HEK293 (cell line): ENCODE measurements at regions not wholly inside any gene's neighbourhood (a gene's known extent, or its start where the extent isn't known, plus 50 kb on each side); places are given as distances from the start of the nearest gene placed in this dataset.

Experiments used
- CTCF ChIA-PET: fragments of 350-600 bp; formaldehyde crosslinking; extraction: SDS; loops from one replicate; lab custom pipeline; 2021; ENCODE audit warnings: antibody characterized with exemption; lab: Yijun Ruan, JAX
- POLR2A ChIA-PET: fragments of 300-600 bp; formaldehyde crosslinking; extraction: SDS; loops from one replicate; lab custom pipeline; 2020; ENCODE audit warnings: antibody characterized with exemption, inconsistent platforms; lab: Yijun Ruan, JAX
- H3K27ac ChIP-seq: fragments of 200-500 bp; sonication (Bioruptor generic); 2 replicates; pipeline ENCODE4 v1.5.1; 2014; ENCODE audit warnings: low read depth, low read length, control low read depth, inconsistent platforms; ENCODE audit errors: extremely low read depth
- H3K36me3 ChIP-seq, 2 experiments: fragments of 200-500 bp in 1 of 2; sonication (Bioruptor generic) in 1 of 2; 1 replicate in 1 of 2; 2 replicates in 1 of 2; pipeline ENCODE4 v1.5.1; 2014 to 2017; ENCODE audit warnings: inconsistent platforms in 2 of 2, low read length in 2 of 2; ENCODE audit not compliant: control insufficient read depth in 2 of 2, insufficient read depth in 1 of 2
- H3K4me1 ChIP-seq: fragments of 200-500 bp; sonication (Bioruptor generic); 2 replicates; pipeline ENCODE4 v1.5.1; 2014; ENCODE audit warnings: mild to moderate bottlenecking, low read length, inconsistent platforms; ENCODE audit not compliant: control insufficient read depth, insufficient read depth
- H3K4me3 ChIP-seq: 2 replicates; pipeline ENCODE4 v1.5.1; 2011; ENCODE audit warnings: low read depth, mild to moderate bottlenecking, control low read depth, low read length, moderate library complexity
- H3K9me3 ChIP-seq: fragments of 200-500 bp; sonication (Bioruptor generic); 2 replicates; pipeline ENCODE4 v1.5.1; 2014; ENCODE audit warnings: low read depth, low read length, inconsistent platforms; ENCODE audit not compliant: control insufficient read depth, insufficient read depth
- CTCF ChIP-seq: fragments of 450-650 bp; formaldehyde crosslinking; IDR thresholded peaks from 2 replicates; pipeline ENCODE4 v1.5.1; 2016; ENCODE audit warnings: missing biosample characterization, missing genetic modification characterization
- GLI4 ChIP-seq: fragments of 450-650 bp; formaldehyde crosslinking; IDR thresholded peaks from 2 replicates; pipeline ENCODE4 v1.5.1; 2016; ENCODE audit warnings: missing biosample characterization, missing genetic modification characterization
- PRDM2 ChIP-seq: fragments of 450-650 bp; formaldehyde crosslinking; IDR thresholded peaks from 2 replicates; pipeline ENCODE4 v1.5.1; 2016; ENCODE audit warnings: missing biosample characterization, missing genetic modification characterization, borderline replicate concordance
- SALL2 ChIP-seq: fragments of 450-650 bp; formaldehyde crosslinking; IDR thresholded peaks from 2 replicates; pipeline ENCODE4 v1.5.0; 2017; ENCODE audit warnings: missing biosample characterization, mild to moderate bottlenecking, missing genetic modification characterization, borderline replicate concordance
- TCF7L2 ChIP-seq: IDR thresholded peaks from 2 replicates; pipeline ENCODE4 v1.6.1; 2011; ENCODE audit warnings: low read depth, mild to moderate bottlenecking, inconsistent platforms, low read length, moderate library complexity, borderline replicate concordance
- ZNF133 ChIP-seq: fragments of 450-650 bp; formaldehyde crosslinking; IDR thresholded peaks from 2 replicates; pipeline ENCODE4 v1.5.1; 2016; ENCODE audit warnings: missing biosample characterization, missing genetic modification characterization
- ZNF138 ChIP-seq: fragments of 450-650 bp; formaldehyde crosslinking; IDR thresholded peaks from 2 replicates; pipeline ENCODE4 v1.5.1; 2016; ENCODE audit warnings: missing biosample characterization, missing genetic modification characterization, borderline replicate concordance
- ZNF335 ChIP-seq: fragments of 450-650 bp; formaldehyde crosslinking; conservative IDR thresholded peaks from 2 replicates; pipeline ENCODE4 v1.5.1; 2016; ENCODE audit warnings: missing biosample characterization, missing genetic modification characterization
- ZNF354C ChIP-seq: fragments of 450-650 bp; formaldehyde crosslinking; IDR thresholded peaks from 2 replicates; pipeline ENCODE4 v1.5.1; 2016; ENCODE audit warnings: missing biosample characterization, missing genetic modification characterization, low read depth, borderline replicate concordance
- ZNF423 ChIP-seq: fragments of 450-650 bp; formaldehyde crosslinking; IDR thresholded peaks from 2 replicates; pipeline ENCODE4 v1.5.1; 2016; ENCODE audit warnings: missing biosample characterization, missing genetic modification characterization
- ZNF48 ChIP-seq: fragments of 450-650 bp; formaldehyde crosslinking; IDR thresholded peaks from 2 replicates; pipeline ENCODE4 v1.5.1; 2016; ENCODE audit warnings: missing biosample characterization, missing genetic modification characterization
- ZNF548 ChIP-seq: fragments of 450-650 bp; formaldehyde crosslinking; IDR thresholded peaks from 2 replicates; pipeline ENCODE4 v1.5.1; 2016; ENCODE audit warnings: missing biosample characterization, missing genetic modification characterization
- ZNF596 ChIP-seq: fragments of 450-650 bp; IDR thresholded peaks from 2 replicates; pipeline ENCODE4 v1.5.0; 2018; ENCODE audit warnings: missing biosample characterization, mild to moderate bottlenecking, missing genetic modification characterization, moderate library complexity
- ZNF600 ChIP-seq: fragments of 450-650 bp; formaldehyde crosslinking; IDR thresholded peaks from 2 replicates; pipeline ENCODE4 v1.5.1; 2016; ENCODE audit warnings: missing biosample characterization, missing genetic modification characterization
- ZNF610 ChIP-seq: fragments of 450-650 bp; formaldehyde crosslinking; IDR thresholded peaks from 2 replicates; pipeline ENCODE4 v1.5.1; 2016; ENCODE audit warnings: missing biosample characterization, missing genetic modification characterization, borderline replicate concordance
- ZNF626 ChIP-seq: fragments of 450-650 bp; sonication (Bioruptor Pico); formaldehyde crosslinking; IDR thresholded peaks from 2 replicates; pipeline ENCODE4 v1.5.1; 2018; ENCODE audit warnings: missing biosample characterization, missing genetic modification characterization, inconsistent platforms
- ZNF660 ChIP-seq: fragments of 450-650 bp; IDR thresholded peaks from 2 replicates; pipeline ENCODE4 v1.5.1; 2018; ENCODE audit warnings: missing biosample characterization, mild to moderate bottlenecking, missing genetic modification characterization
- ZSCAN4 ChIP-seq: fragments of 450-650 bp; formaldehyde crosslinking; IDR thresholded peaks from 2 replicates; pipeline ENCODE4 v1.5.1; 2017; ENCODE audit warnings: missing biosample characterization, missing genetic modification characterization

- TF ChIP-seq PRDM2 (tag by site-specific recombination) = no peak
- TF ChIP-seq TCF7L2 = no peak
- TF ChIP-seq, all 188 proteins: peak for 0
Measured at GRCh38 chr12:33290703-33291102, 148.9 kb downstream of the SYT10 start (continued).

DNA sequence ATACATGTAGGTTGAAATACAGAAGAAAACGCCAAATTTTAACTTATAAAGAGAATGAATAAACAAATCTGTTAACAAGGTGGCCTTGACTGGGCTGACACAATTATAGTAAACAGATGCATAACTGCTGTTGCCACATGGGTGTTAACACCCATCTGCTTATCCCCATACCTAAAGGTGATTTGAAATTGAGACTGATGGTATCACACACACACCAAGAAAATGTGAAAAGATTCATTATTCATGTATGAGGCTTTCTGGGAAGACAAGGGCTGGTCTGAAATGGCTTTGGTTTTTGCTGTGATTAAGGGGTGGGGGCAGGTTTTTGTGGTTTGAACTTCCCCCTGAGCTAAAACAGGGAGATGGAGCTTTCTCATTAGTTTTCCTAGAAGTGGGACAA, 156.6 kb downstream of the SYT10 start:
- ChIA-PET CTCF (no interaction called here), POLR2A (no interaction called here)
- Histone ChIP-seq H3K9me3 (no peaks in the 10 kb centered on the region), H3K36me3 (no peaks in the 10 kb centered on the region), H3K4me1 (no peaks in the 10 kb centered on the region), H3K4me3 (no peak overlapping the region), H3K27ac (no peak overlapping the region)
- TF ChIP-seq ZNF596 (tag by site-specific recombination) (no peak), ZNF600 (tag by site-specific recombination) (no peak), ZNF138 (no peak), GLI4 (tag by site-specific recombination) (no peak), CTCF (tag by site-specific recombination) (no peak), ZNF660 (no peak), ZNF548 (tag by site-specific recombination) (no peak), ZNF335 (tag by site-specific recombination) (no peak), ZNF354C (tag by site-specific recombination) (no peak), ZNF610 (tag by site-specific recombination) (no peak), ZNF133 (tag by site-specific recombination) (no peak), ZNF626 (no peak), SALL2 (no peak), ZNF423 (tag by site-specific recombination) (no peak), ZNF48 (tag by site-specific recombination) (no peak), ZSCAN4 (tag by site-specific recombination) (no peak)
